Stomach (tissue), 8 donors: ENCODE measurements at regions not wholly inside any gene's neighbourhood (a gene's known extent, or its start where the extent isn't known, plus 50 kb on each side); places are given as distances from the start of the nearest gene placed in this dataset.
"Not testable (repeated sequence)": the region's sequence is repeated elsewhere in the genome, so short reads cannot be mapped to it uniquely, and the experiment has no call there.

ENCODE experiments used
- DNase-seq, 2 donors: peaks; one replicate each; pipeline versions ENCODE4 v3.0.0 to v3.0.0-alpha.2; 2013 to 2019
- H3K27ac ChIP-seq, 5 donors: fragments of 200-600 bp in 4 of 5; sonication (generic) in 4 of 5; one replicate each; pipeline ENCODE4 v1.5.1; 2013 to 2019; ENCODE audit warnings: mild to moderate bottlenecking in 1 of 5, moderate library complexity in 1 of 5
- H3K27me3 ChIP-seq, 3 donors: fragments of 200-600 bp; sonication (generic); one replicate each; pipeline ENCODE4 v1.5.1; 2017 to 2019; ENCODE audit warnings: mixed run types in 1 of 3
- H3K36me3 ChIP-seq, 4 donors: fragments of 200-600 bp; sonication (generic); 1 replicate in 3 of 4; 2 replicates in 1 of 4; pipeline ENCODE4 v1.5.1; 2016 to 2019
- H3K4me1 ChIP-seq, 4 donors: fragments of 200-600 bp; sonication (generic); one replicate each; pipeline ENCODE4 v1.5.1; 2016 to 2019
- H3K4me3 ChIP-seq, 4 donors: fragments of 200-600 bp; sonication (generic) in 3 of 4; one replicate each; pipeline ENCODE4 v1.5.1; 2016 to 2019; ENCODE audit warnings: mild to moderate bottlenecking in 1 of 4
- H3K9me3 ChIP-seq, 4 donors: fragments of 200-600 bp; sonication (generic); one replicate each; pipeline ENCODE4 v1.5.1; 2016 to 2019
- CTCF ChIP-seq, 7 experiments: fragments of 450-650 bp in 4 of 7; fragments of 200-600 bp in 3 of 7; sonication (generic) in 3 of 7; IDR thresholded peaks; one replicate each; pipeline ENCODE4 v1.5.1; 2016 to 2019; ENCODE audit warnings: antibody characterized with exemption in 7 of 7, control low read depth in 2 of 7, mild to moderate bottlenecking in 1 of 7
- EP300 ChIP-seq: sonication (generic); formaldehyde crosslinking; IDR thresholded peaks from one replicate; pipeline ENCODE4 v1.6.1; 2017; ENCODE audit warnings: antibody characterized with exemption
- POLR2A ChIP-seq, 4 donors: fragments of 450-650 bp; IDR thresholded peaks; one replicate each; pipeline ENCODE4 v1.6.1; 2016; ENCODE audit warnings: antibody characterized with exemption in 4 of 4, control low read depth in 2 of 4, mild to moderate bottlenecking in 1 of 4, moderate library complexity in 1 of 4
- POLR2AphosphoS5 ChIP-seq, 3 donors: sonication (generic); formaldehyde crosslinking; IDR thresholded peaks; one replicate each; pipeline ENCODE4 v1.6.1; 2016; ENCODE audit warnings: antibody characterized with exemption in 3 of 3
- WGBS, 5 donors: extraction: QIAGEN DNeasy Blood & Tissue Kit in 3 of 5; methylation state at CpG; one replicate each; pipeline versions ENCODE4 v1.1.5 to v1.1.7; 2013 to 2018; 5-methylcytosine and 5-hydroxymethylcytosine counted together
- intact Hi-C: fragments of 100-400 bp; cut with DNase I; formaldehyde crosslinking; loops from one replicate; pipeline ENCODE4 v1.15.1; 2023; ENCODE audit warnings: low total_unique reads
- donor health status: healthy with polysubstance abuse.
- donor health status: Bipolar disorder and iron deficiency.
- donor health status: healthy.

DNA sequence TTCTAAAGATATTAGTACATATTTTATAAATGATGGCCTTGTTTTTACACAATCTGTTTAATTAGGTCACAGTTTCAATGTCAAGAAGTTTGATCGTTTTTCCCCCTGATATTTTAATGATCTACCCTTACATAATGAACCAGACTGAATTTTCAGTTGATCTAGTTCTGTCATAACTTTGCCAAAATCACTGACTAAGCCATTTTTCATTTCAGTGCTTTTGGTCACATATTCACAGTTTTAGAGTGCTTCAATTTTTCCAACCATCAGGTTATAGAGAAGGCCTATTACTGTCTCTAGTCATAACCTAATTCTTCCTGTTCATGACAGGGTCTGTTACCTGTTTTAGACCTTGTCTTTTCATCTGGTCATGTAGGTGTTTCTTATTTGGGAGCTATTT is 577.9 kb upstream of the PTPRD start:
- Histone ChIP-seq H3K4me1 (no peaks in the 10 kb centered on the region), H3K4me3 (no peak overlapping the region), H3K9me3 (peaks cover 0 to 20% (median 9%) of the 10 kb centered on the region in 4 donors), H3K27ac (no peak overlapping the region), H3K27me3 (no peaks in the 10 kb centered on the region), H3K36me3 (no peaks in the 10 kb centered on the region)
- intact Hi-C loops: no loop called here
- TF ChIP-seq POLR2AphosphoS5 (IDR thresholded peaks at IDR 0.05): no peak
- TF ChIP-seq EP300: no peak
- TF ChIP-seq POLR2A (IDR thresholded peaks at IDR 0.05): no peak
- TF ChIP-seq CTCF (IDR thresholded peaks at IDR 0.05): no peak
- WGBS, 5 donors: 48 to 90% (median 69%) methylated on average over 1 of the region's 1 CpG
- no peak for DNase-seq

- no peak overlapping the region for H3K27ac ChIP-seq
- no peak for DNase-seq
- no peaks in the 10 kb centered on the region for H3K27me3 ChIP-seq
- 42 to 64% (median 46%) methylated on average over 1 of the region's 1 CpG for WGBS, 5 donors
- H3K4me1 ChIP-seq: no peaks in the 10 kb centered on the region
- no peak for TF ChIP-seq POLR2A (IDR thresholded peaks at IDR 0.05)
- TF ChIP-seq CTCF (IDR thresholded peaks at IDR 0.05): no peak
- no peak for TF ChIP-seq EP300
- no peak for TF ChIP-seq POLR2AphosphoS5 (IDR thresholded peaks at IDR 0.05)
- intact Hi-C loops: no loop called here
- no peak overlapping the region for H3K4me3 ChIP-seq
- H3K9me3 ChIP-seq: peaks cover 0 to 16% (median 8%) of the 10 kb centered on the region in 4 donors
- no peaks in the 10 kb centered on the region for H3K36me3 ChIP-seq
Measured at GRCh38 chr9:11192993-11193392, 580.2 kb upstream of the PTPRD start.

GRCh38 chr9:11194246-11194645 is 581.4 kb upstream of the PTPRD start:
- Histone ChIP-seq H3K4me3 (no peak overlapping the region), H3K27me3 (no peaks in the 10 kb centered on the region), H3K36me3 (no peaks in the 10 kb centered on the region), H3K9me3 (peaks cover 0 to 4% (median 0%) of the 10 kb centered on the region in 4 donors), H3K4me1 (no peaks in the 10 kb centered on the region), H3K27ac (no peak overlapping the region)
- peak; percentile 15 to 75 for DNase-seq
- TF ChIP-seq POLR2AphosphoS5 (IDR thresholded peaks at IDR 0.05) (no peak), POLR2A (IDR thresholded peaks at IDR 0.05) (no peak), CTCF (IDR thresholded peaks at IDR 0.05) (no peak)
- intact Hi-C loops: no loop called here
- WGBS, 5 donors: 24 to 48% (median 41%) methylated on average over 1 of the region's 1 CpG

DNA sequence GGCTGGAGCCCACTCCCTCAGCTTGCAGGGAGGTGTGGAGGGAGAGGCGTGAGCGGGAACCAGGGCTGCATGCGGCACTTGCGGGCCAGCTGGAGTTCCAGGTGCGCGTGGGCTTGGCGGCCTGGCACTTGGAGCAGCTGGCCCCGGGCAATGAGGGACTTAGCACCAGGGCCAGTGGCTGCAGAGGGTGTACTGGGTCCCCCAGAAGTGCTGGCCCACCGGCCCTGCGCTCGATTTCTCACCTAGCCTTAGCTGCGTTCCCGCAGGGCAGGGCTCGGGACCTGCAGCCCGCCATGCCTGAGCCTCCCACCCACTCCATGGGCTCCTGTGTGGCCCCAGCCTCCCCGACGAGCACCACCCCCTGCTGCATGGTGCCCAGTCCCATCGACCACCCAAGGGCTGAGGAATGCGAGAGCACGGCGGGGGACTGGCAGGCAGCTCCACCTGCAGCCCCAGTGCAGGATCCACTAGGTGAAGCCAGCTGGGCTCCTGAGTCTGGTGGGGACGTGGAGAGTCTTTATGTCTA is 584.1 kb upstream of the PTPRD start:
- H3K4me1 ChIP-seq, H3K9me3 ChIP-seq, H3K27me3 ChIP-seq, DNase-seq, H3K27ac ChIP-seq, H3K36me3 ChIP-seq, intact Hi-C loops, H3K4me3 ChIP-seq: not testable (repeated sequence)
- WGBS, 5 donors: 84 to 100% (median 95%) methylated on average over 5 to 21 of the region's 22 CpGs

GRCh38 chr9:11199335-11199734 is 586.5 kb upstream of the PTPRD start:
- TF ChIP-seq EP300 (no peak), POLR2AphosphoS5 (IDR thresholded peaks at IDR 0.05) (no peak), CTCF (IDR thresholded peaks at IDR 0.05) (no peak), POLR2A (IDR thresholded peaks at IDR 0.05) (no peak)
- Histone ChIP-seq H3K4me1 (no peaks in the 10 kb centered on the region), H3K4me3 (no peak overlapping the region), H3K36me3 (no peaks in the 10 kb centered on the region), H3K27ac (no peak overlapping the region), H3K9me3 (no peaks in the 10 kb centered on the region), H3K27me3 (no peaks in the 10 kb centered on the region)
- peak in 1 of 2 donors; percentile 2 for DNase-seq
- intact Hi-C loops: no loop called here
- 77 to 94% (median 82%) methylated on average over 2 of the region's 2 CpGs for WGBS, 5 donors
